ENCODE measurements at regions not wholly inside any gene's neighbourhood (a gene's known extent, or its start where the extent isn't known, plus 50 kb on each side); places are given as distances from the start of the nearest gene placed in this dataset.

DNA sequence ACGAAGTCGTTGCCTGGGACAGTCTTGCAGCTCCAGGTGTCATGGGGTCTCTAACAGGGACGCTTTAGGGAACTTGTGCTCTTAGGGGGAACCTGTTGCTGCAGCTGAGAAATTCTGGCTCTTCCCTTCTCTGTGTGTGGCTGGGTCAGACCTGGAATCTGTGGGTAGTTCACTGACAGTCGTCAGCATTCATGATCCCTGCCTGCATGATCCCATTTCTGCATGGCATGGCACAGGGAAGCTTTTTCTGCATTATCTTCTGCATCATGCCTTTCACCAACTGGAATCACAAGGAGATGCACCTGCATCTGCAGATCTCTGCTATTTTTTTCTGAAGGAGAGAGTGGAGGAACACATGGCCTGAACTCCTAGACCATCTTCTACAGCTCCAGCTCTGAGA, 85.6 kb downstream of the SOX9 start:
- H2AFZ ChIP-seq (ENCODE audit: low read depth, low read length, severe bottlenecking), result no peak overlapping the region
- no peak overlapping the region for H3K4me2 ChIP-seq (ENCODE audit: low read depth, low read length, poor library complexity, severe bottlenecking)
- no peaks in the 10 kb centered on the region for H3K9me2 ChIP-seq (replicated peaks; ENCODE audit: insufficient read depth, low read length)
- no peak overlapping the region for H3K4me3 ChIP-seq (ENCODE audit: insufficient read depth, low read length, poor library complexity, severe bottlenecking)
- no peaks in the 10 kb centered on the region for H3K27me3 ChIP-seq (ENCODE audit: low read length)
- H3K9me3 ChIP-seq (ENCODE audit: insufficient read depth, low read length), result no peaks in the 10 kb centered on the region
- no peaks in the 10 kb centered on the region for H3F3A ChIP-seq (ENCODE audit: insufficient read depth)
- H3K79me2 ChIP-seq (ENCODE audit: insufficient read depth, low read length), result no peaks in the 10 kb centered on the region
- H4K20me1 ChIP-seq (ENCODE audit: low read depth, low read length), result no peaks in the 10 kb centered on the region
- no peaks in the 10 kb centered on the region for H3K36me3 ChIP-seq (ENCODE audit: low read length)
- TF ChIP-seq, protein P1, sequence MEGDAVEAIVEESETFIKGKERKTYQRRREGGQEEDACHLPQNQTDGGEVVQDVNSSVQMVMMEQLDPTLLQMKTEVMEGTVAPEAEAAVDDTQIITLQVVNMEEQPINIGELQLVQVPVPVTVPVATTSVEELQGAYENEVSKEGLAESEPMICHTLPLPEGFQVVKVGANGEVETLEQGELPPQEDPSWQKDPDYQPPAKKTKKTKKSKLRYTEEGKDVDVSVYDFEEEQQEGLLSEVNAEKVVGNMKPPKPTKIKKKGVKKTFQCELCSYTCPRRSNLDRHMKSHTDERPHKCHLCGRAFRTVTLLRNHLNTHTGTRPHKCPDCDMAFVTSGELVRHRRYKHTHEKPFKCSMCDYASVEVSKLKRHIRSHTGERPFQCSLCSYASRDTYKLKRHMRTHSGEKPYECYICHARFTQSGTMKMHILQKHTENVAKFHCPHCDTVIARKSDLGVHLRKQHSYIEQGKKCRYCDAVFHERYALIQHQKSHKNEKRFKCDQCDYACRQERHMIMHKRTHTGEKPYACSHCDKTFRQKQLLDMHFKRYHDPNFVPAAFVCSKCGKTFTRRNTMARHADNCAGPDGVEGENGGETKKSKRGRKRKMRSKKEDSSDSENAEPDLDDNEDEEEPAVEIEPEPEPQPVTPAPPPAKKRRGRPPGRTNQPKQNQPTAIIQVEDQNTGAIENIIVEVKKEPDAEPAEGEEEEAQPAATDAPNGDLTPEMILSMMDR (IDR thresholded peaks at IDR 0.05; ENCODE audit: insufficient read depth, low read length, poor library complexity, severe bottlenecking), result no peak
- no peak for TF ChIP-seq EZH2phosphoT487 (conservative IDR thresholded peaks at IDR 0.05; ENCODE audit: low read length)
- H3K27ac ChIP-seq (ENCODE audit: low read depth, low read length), result no peak overlapping the region
- no peak overlapping the region for H3K9ac ChIP-seq (ENCODE audit: low read length)

DNA sequence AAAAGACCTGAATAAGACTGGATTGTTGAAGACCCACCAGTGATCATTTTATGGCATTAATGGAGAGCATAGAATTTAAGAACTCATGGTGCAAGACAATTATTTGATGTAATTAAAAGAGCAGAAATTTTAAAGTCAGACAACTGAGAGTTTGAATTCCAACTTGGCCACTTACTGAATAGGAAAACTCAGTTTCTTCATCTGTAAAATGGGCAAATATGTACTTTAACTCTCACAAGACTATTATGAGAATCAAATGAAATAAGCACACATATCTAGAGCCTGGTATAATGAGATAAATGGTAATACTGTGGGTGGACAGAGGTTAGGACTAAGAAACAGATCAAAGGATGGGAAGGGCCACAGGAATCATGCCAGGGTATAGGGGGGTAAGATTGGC, 88.0 kb downstream of the SOX9 start:
- Histone ChIP-seq H3K9ac (ENCODE audit: low read length) (no peak overlapping the region), H3K9me3 (ENCODE audit: insufficient read depth, low read length) (no peaks in the 10 kb centered on the region), H3K79me2 (ENCODE audit: insufficient read depth, low read length) (no peaks in the 10 kb centered on the region), H3K4me3 (ENCODE audit: insufficient read depth, low read length, poor library complexity, severe bottlenecking) (no peak overlapping the region), H3F3A (ENCODE audit: insufficient read depth) (no peaks in the 10 kb centered on the region), H3K4me2 (ENCODE audit: low read depth, low read length, poor library complexity, severe bottlenecking) (no peak overlapping the region), H3K36me3 (ENCODE audit: low read length) (no peaks in the 10 kb centered on the region), H3K27ac (ENCODE audit: low read depth, low read length) (no peak overlapping the region), H3K27me3 (ENCODE audit: low read length) (no peaks in the 10 kb centered on the region), H2AFZ (ENCODE audit: low read depth, low read length, severe bottlenecking) (no peak overlapping the region), H3K9me2 (replicated peaks; ENCODE audit: insufficient read depth, low read length) (no peaks in the 10 kb centered on the region), H4K20me1 (ENCODE audit: low read depth, low read length) (no peaks in the 10 kb centered on the region)
- TF ChIP-seq, protein P1 (IDR thresholded peaks at IDR 0.05; ENCODE audit: insufficient read depth, low read length, poor library complexity, severe bottlenecking), result no peak
- no peak for TF ChIP-seq EZH2phosphoT487 (conservative IDR thresholded peaks at IDR 0.05; ENCODE audit: low read length)

DNA sequence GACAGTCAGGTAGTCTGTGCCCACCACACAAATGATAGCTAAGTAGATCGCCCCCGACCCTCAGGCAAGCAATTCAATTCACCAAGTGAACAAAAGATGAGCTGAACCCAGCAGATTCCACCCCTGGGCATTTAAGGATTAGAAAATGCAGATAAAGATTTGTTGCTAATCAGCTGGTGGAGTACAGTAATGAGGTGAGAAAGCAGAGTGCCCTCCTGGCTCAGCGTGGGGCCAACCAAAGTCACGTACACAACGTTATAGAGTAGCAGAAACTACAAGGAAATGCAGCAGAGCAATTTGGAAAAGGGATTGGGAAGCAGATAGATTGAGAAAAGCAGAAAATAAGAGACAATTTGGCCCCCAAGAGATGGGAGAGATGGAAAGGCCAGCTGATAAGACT, 91.2 kb downstream of the SOX9 start:
- no peaks in the 10 kb centered on the region for H3F3A ChIP-seq (ENCODE audit: insufficient read depth)
- H3K9ac ChIP-seq (ENCODE audit: low read length), result no peak overlapping the region
- H3K79me2 ChIP-seq (ENCODE audit: insufficient read depth, low read length), result no peaks in the 10 kb centered on the region
- no peaks in the 10 kb centered on the region for H3K36me3 ChIP-seq (ENCODE audit: low read length)
- no peak for TF ChIP-seq EZH2phosphoT487 (conservative IDR thresholded peaks at IDR 0.05; ENCODE audit: low read length)
- TF ChIP-seq, protein P1 (IDR thresholded peaks at IDR 0.05; ENCODE audit: insufficient read depth, low read length, poor library complexity, severe bottlenecking), result no peak
- no peak overlapping the region for H3K4me2 ChIP-seq (ENCODE audit: low read depth, low read length, poor library complexity, severe bottlenecking)
- no peak overlapping the region for H3K27ac ChIP-seq (ENCODE audit: low read depth, low read length)
- H4K20me1 ChIP-seq (ENCODE audit: low read depth, low read length), result no peaks in the 10 kb centered on the region
- H2AFZ ChIP-seq (ENCODE audit: low read depth, low read length, severe bottlenecking), result no peak overlapping the region
- no peaks in the 10 kb centered on the region for H3K9me3 ChIP-seq (ENCODE audit: insufficient read depth, low read length)
- no peaks in the 10 kb centered on the region for H3K27me3 ChIP-seq (ENCODE audit: low read length)
- H3K9me2 ChIP-seq (replicated peaks; ENCODE audit: insufficient read depth, low read length), result no peaks in the 10 kb centered on the region
- H3K4me3 ChIP-seq (ENCODE audit: insufficient read depth, low read length, poor library complexity, severe bottlenecking), result no peak overlapping the region

DNA sequence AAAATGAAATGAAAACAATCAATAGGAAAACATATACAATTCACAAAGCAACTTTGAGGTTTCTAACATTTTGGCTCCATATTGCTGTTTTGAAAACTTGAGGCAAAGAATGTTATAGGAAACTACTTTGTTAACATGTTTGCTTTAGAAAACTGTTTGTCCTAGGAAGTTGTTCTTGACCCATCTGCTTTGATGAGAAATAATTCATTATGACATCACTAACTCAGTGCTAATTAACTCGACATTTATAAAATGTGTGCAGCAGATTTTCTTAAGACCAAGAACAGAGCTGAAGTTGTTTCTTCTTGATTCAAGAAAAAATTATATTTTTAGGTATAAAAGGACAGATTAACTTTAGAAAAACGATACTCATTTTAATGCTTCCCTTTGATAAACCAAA, 94.7 kb downstream of the SOX9 start:
- H3K9ac ChIP-seq (ENCODE audit: low read length), result no peak overlapping the region
- H3K4me2 ChIP-seq (ENCODE audit: low read depth, low read length, poor library complexity, severe bottlenecking), result no peak overlapping the region
- no peaks in the 10 kb centered on the region for H3K9me2 ChIP-seq (replicated peaks; ENCODE audit: insufficient read depth, low read length)
- no peaks in the 10 kb centered on the region for H3F3A ChIP-seq (ENCODE audit: insufficient read depth)
- no peaks in the 10 kb centered on the region for H3K9me3 ChIP-seq (ENCODE audit: insufficient read depth, low read length)
- no peak overlapping the region for H3K4me3 ChIP-seq (ENCODE audit: insufficient read depth, low read length, poor library complexity, severe bottlenecking)
- H3K79me2 ChIP-seq (ENCODE audit: insufficient read depth, low read length), result no peaks in the 10 kb centered on the region
- TF ChIP-seq, protein P1 (IDR thresholded peaks at IDR 0.05; ENCODE audit: insufficient read depth, low read length, poor library complexity, severe bottlenecking), result no peak
- no peak for TF ChIP-seq EZH2phosphoT487 (conservative IDR thresholded peaks at IDR 0.05; ENCODE audit: low read length)
- no peak overlapping the region for H2AFZ ChIP-seq (ENCODE audit: low read depth, low read length, severe bottlenecking)
- H4K20me1 ChIP-seq (ENCODE audit: low read depth, low read length), result no peaks in the 10 kb centered on the region
- H3K27me3 ChIP-seq (ENCODE audit: low read length), result no peaks in the 10 kb centered on the region
- H3K36me3 ChIP-seq (ENCODE audit: low read length), result no peaks in the 10 kb centered on the region
- no peak overlapping the region for H3K27ac ChIP-seq (ENCODE audit: low read depth, low read length)
